SU-DHL-6 (cell line): ENCODE measurements at regions not wholly inside any gene's neighbourhood (a gene's known extent, or its start where the extent isn't known, plus 50 kb on each side); places are given as distances from the start of the nearest gene placed in this dataset.

Experiments used
- H2AFZ ChIP-seq: fragments of 200-600 bp; sonication (generic); 2 replicates; pipeline ENCODE4 v1.6.1; 2014; ENCODE audit warnings: low read depth, mild to moderate bottlenecking, moderate library complexity, mixed read lengths, antibody characterized with exemption, low read length; ENCODE audit not compliant: severe bottlenecking
- H3F3A ChIP-seq: fragments of 200-600 bp; shearing (Covaris generic); 2 replicates; pipeline ENCODE4 v1.6.0; 2016; ENCODE audit warnings: antibody characterized with exemption, mild to moderate bottlenecking; ENCODE audit not compliant: insufficient read depth
- H3K27ac ChIP-seq: fragments of 200-600 bp; sonication (generic); 2 replicates; pipeline ENCODE4 v1.5.1; 2016; ENCODE audit warnings: low read depth, mild to moderate bottlenecking, low read length, moderate library complexity, mixed read lengths
- H3K27me3 ChIP-seq: fragments of 200-600 bp; sonication (generic), shearing (Covaris generic); 2 replicates; pipeline ENCODE4 v1.6.0; 2014; ENCODE audit warnings: mild to moderate bottlenecking, low read length
- H3K36me3 ChIP-seq: fragments of 200-600 bp; sonication (generic); 2 replicates; pipeline ENCODE4 v1.6.1; 2014; ENCODE audit warnings: mild to moderate bottlenecking, low read length, mixed read lengths
- H3K4me2 ChIP-seq: fragments of 300-600, 200-600 bp; shearing (Covaris generic), sonication (generic); 2 replicates; pipeline ENCODE4 v1.6.0; 2014; ENCODE audit warnings: low read length, low read depth, mild to moderate bottlenecking; ENCODE audit not compliant: poor library complexity, severe bottlenecking
- H3K4me3 ChIP-seq: fragments of 200-600 bp; sonication (generic); 2 replicates; pipeline ENCODE4 v1.5.1; 2014; ENCODE audit warnings: antibody characterized with exemption, low read length, mild to moderate bottlenecking, mixed read lengths; ENCODE audit not compliant: insufficient read depth, poor library complexity, severe bottlenecking
- H3K79me2 ChIP-seq: fragments of 200-600 bp; sonication (generic); 2 replicates; pipeline ENCODE4 v1.6.1; 2014; ENCODE audit warnings: mild to moderate bottlenecking, low read length, moderate library complexity; ENCODE audit not compliant: insufficient read depth
- H3K9ac ChIP-seq: fragments of 200-600 bp; sonication (generic); 2 replicates; pipeline ENCODE4 v1.7.0; 2014; ENCODE audit warnings: mild to moderate bottlenecking, low read length
- H3K9me2 ChIP-seq: fragments of 200-600 bp; sonication (generic); replicated peaks from 2 replicates; pipeline ENCODE4 v1.6.1; 2014; ENCODE audit warnings: low read length; ENCODE audit not compliant: insufficient read depth
- H3K9me3 ChIP-seq: fragments of 200-600 bp; sonication (generic); 2 replicates; pipeline ENCODE4 v1.6.1; 2014; ENCODE audit warnings: low read length, mixed read lengths; ENCODE audit not compliant: insufficient read depth
- H4K20me1 ChIP-seq: fragments of 200-600 bp; sonication (generic); 2 replicates; pipeline ENCODE4 v1.6.1; 2014; ENCODE audit warnings: low read depth, mild to moderate bottlenecking, antibody characterized with exemption, low read length, moderate library complexity, mixed read lengths
- CTCF ChIP-seq: fragments of 200-600 bp; sonication (generic); IDR thresholded peaks from one replicate; pipeline ENCODE4 v1.5.1; 2017; ENCODE audit warnings: antibody characterized with exemption, mild to moderate bottlenecking, low read length, moderate library complexity; ENCODE audit not compliant: insufficient read depth, poor library complexity, severe bottlenecking
- EZH2phosphoT487 ChIP-seq: fragments of 200-600 bp; sonication (generic), shearing (Covaris generic); conservative IDR thresholded peaks from 2 replicates; pipeline ENCODE4 v1.6.1; 2018; ENCODE audit warnings: mild to moderate bottlenecking, antibody characterized with exemption, low read length, moderate library complexity, mixed read lengths

GRCh38 chr14:85002846-85003245, 527.1 kb upstream of the FLRT2 start:
- Histone ChIP-seq H3K36me3 (no peaks in the 10 kb centered on the region), H2AFZ (no peak overlapping the region), H3F3A (no peaks in the 10 kb centered on the region), H3K9me3 (no peaks in the 10 kb centered on the region), H3K9ac (no peak overlapping the region), H3K27ac (no peak overlapping the region), H3K4me2 (no peak overlapping the region), H3K79me2 (no peaks in the 10 kb centered on the region), H4K20me1 (no peaks in the 10 kb centered on the region), H3K4me3 (no peak overlapping the region), H3K9me2 (no peaks in the 10 kb centered on the region), H3K27me3 (no peaks in the 10 kb centered on the region)
- TF ChIP-seq EZH2phosphoT487 (no peak), CTCF (no peak)

GRCh38 chr14:85003805-85004204, 526.1 kb upstream of the FLRT2 start:
- no peaks in the 10 kb centered on the region for H3K36me3 ChIP-seq
- no peak overlapping the region for H3K27ac ChIP-seq
- no peaks in the 10 kb centered on the region for H3K27me3 ChIP-seq
- H3K9ac ChIP-seq = no peak overlapping the region
- H3K4me2 ChIP-seq = no peak overlapping the region
- no peaks in the 10 kb centered on the region for H3K9me3 ChIP-seq
- H3K4me3 ChIP-seq = no peak overlapping the region
- H4K20me1 ChIP-seq = no peaks in the 10 kb centered on the region
- TF ChIP-seq CTCF (no peak), EZH2phosphoT487 (no peak)
- H3K9me2 ChIP-seq = no peaks in the 10 kb centered on the region
- no peak overlapping the region for H2AFZ ChIP-seq
- no peaks in the 10 kb centered on the region for H3K79me2 ChIP-seq
- H3F3A ChIP-seq = no peaks in the 10 kb centered on the region

GRCh38 chr14:85009506-85009905, 520.4 kb upstream of the FLRT2 start:
- Histone ChIP-seq H3K9me2 (no peaks in the 10 kb centered on the region), H3K9me3 (no peaks in the 10 kb centered on the region), H3K27me3 (no peaks in the 10 kb centered on the region), H4K20me1 (no peaks in the 10 kb centered on the region), H3K9ac (no peak overlapping the region), H3K4me3 (no peak overlapping the region), H3K4me2 (no peak overlapping the region), H2AFZ (no peak overlapping the region), H3K27ac (no peak overlapping the region), H3K79me2 (no peaks in the 10 kb centered on the region), H3K36me3 (no peaks in the 10 kb centered on the region), H3F3A (no peaks in the 10 kb centered on the region)
- TF ChIP-seq CTCF (no peak), EZH2phosphoT487 (no peak)

GRCh38 chr14:85010186-85010585, 519.8 kb upstream of the FLRT2 start:
- no peaks in the 10 kb centered on the region for H3K79me2 ChIP-seq
- no peak overlapping the region for H3K9ac ChIP-seq
- H4K20me1 ChIP-seq = no peaks in the 10 kb centered on the region
- no peak overlapping the region for H2AFZ ChIP-seq
- no peaks in the 10 kb centered on the region for H3K36me3 ChIP-seq
- no peak overlapping the region for H3K4me2 ChIP-seq
- no peak for TF ChIP-seq EZH2phosphoT487
- no peak for TF ChIP-seq CTCF
- H3F3A ChIP-seq = no peaks in the 10 kb centered on the region
- H3K4me3 ChIP-seq = no peak overlapping the region
- H3K9me2 ChIP-seq = no peaks in the 10 kb centered on the region
- no peaks in the 10 kb centered on the region for H3K27me3 ChIP-seq
- no peak overlapping the region for H3K27ac ChIP-seq
- no peaks in the 10 kb centered on the region for H3K9me3 ChIP-seq
